SH-SY5Y (cell line): ENCODE measurements at regions not wholly inside any gene's neighbourhood (a gene's known extent, or its start where the extent isn't known, plus 50 kb on each side); places are given as distances from the start of the nearest gene placed in this dataset.

Experiments
- GATA2 ChIP-seq: IDR thresholded peaks from 2 replicates; pipeline ENCODE4 v1.6.1; 2011; ENCODE audit warnings: mild to moderate bottlenecking, low read depth, low read length
- GATA3 ChIP-seq: IDR thresholded peaks from 2 replicates; pipeline ENCODE4 v1.6.1; 2011; ENCODE audit warnings: low read depth, mild to moderate bottlenecking, low read length, moderate library complexity

GRCh38 chr15:57820119-57820518, 113.6 kb downstream of the POLR2M start:
- TF ChIP-seq GATA2: no peak
- TF ChIP-seq GATA3: no peak
